Chondrocyte (in vitro differentiated cells): ENCODE measurements at regions not wholly inside any gene's neighbourhood (a gene's known extent, or its start where the extent isn't known, plus 50 kb on each side); places are given as distances from the start of the nearest gene placed in this dataset.

ENCODE experiments used
- DNase-seq: peaks from one replicate; pipeline ENCODE4 v3.0.0; 2021; ENCODE audit warnings: mixed read lengths, low spot score
- H3K27ac Mint-ChIP-seq: one replicate; pipeline ENCODE4 v1.8.0; 2021; ENCODE audit warnings: mild to moderate bottlenecking, moderate library complexity, mixed read lengths; ENCODE audit not compliant: unreplicated experiment
- H3K27me3 Mint-ChIP-seq: 2 replicates; pipeline ENCODE4 v1.8.0; 2021; ENCODE audit warnings: low read depth, mixed read lengths
- H3K36me3 Mint-ChIP-seq: 2 replicates; pipeline ENCODE4 v1.8.0; 2021; ENCODE audit warnings: low read depth, mixed read lengths
- H3K4me1 Mint-ChIP-seq: 2 replicates; pipeline ENCODE4 v1.8.0; 2021; ENCODE audit warnings: low read depth, mild to moderate bottlenecking, mixed read lengths
- H3K4me3 Mint-ChIP-seq: one replicate; pipeline ENCODE4 v1.8.0; 2021; ENCODE audit warnings: mild to moderate bottlenecking, moderate library complexity, mixed read lengths; ENCODE audit not compliant: unreplicated experiment
- H3K9me3 Mint-ChIP-seq: 2 replicates; pipeline ENCODE4 v1.8.0; 2021; ENCODE audit warnings: low read depth, mixed read lengths
- TF ChIP-seq, protein P1 (sequence below): fragments of 200-600 bp; sonication (generic); IDR thresholded peaks from 2 replicates; pipeline ENCODE4 v1.5.0; 2021; ENCODE audit warnings: antibody characterized with exemption, mild to moderate bottlenecking, moderate library complexity

DNA sequence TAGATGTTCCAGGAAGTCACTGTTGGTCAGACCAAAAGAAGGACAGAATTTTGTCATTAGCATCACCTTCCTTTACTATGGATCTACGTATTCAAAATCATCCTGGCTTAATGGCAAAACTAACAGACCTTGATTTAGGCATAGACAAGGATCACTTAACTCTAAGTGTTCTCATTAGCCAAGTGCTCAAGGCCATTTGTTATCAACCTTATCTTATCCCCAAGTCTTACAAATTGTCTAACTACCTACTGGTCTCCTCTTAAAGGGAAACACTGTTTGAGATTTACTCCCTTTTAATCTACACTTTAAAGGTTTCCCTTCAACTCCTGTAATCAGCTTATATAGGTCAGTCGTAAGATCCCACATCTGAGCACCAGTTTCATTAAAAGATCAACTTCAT, 1197.5 kb upstream of the C9orf72 start:
- Mint-ChIP-seq H3K4me3 (no peak overlapping the region), H3K4me1 (no peaks in the 10 kb centered on the region), H3K36me3 (no peaks in the 10 kb centered on the region), H3K27me3 (peaks cover 4% of the 10 kb centered on the region), H3K27ac (no peak overlapping the region), H3K9me3 (no peaks in the 10 kb centered on the region)
- no peak for DNase-seq
- TF ChIP-seq, protein P1, sequence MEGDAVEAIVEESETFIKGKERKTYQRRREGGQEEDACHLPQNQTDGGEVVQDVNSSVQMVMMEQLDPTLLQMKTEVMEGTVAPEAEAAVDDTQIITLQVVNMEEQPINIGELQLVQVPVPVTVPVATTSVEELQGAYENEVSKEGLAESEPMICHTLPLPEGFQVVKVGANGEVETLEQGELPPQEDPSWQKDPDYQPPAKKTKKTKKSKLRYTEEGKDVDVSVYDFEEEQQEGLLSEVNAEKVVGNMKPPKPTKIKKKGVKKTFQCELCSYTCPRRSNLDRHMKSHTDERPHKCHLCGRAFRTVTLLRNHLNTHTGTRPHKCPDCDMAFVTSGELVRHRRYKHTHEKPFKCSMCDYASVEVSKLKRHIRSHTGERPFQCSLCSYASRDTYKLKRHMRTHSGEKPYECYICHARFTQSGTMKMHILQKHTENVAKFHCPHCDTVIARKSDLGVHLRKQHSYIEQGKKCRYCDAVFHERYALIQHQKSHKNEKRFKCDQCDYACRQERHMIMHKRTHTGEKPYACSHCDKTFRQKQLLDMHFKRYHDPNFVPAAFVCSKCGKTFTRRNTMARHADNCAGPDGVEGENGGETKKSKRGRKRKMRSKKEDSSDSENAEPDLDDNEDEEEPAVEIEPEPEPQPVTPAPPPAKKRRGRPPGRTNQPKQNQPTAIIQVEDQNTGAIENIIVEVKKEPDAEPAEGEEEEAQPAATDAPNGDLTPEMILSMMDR: no peak

DNA sequence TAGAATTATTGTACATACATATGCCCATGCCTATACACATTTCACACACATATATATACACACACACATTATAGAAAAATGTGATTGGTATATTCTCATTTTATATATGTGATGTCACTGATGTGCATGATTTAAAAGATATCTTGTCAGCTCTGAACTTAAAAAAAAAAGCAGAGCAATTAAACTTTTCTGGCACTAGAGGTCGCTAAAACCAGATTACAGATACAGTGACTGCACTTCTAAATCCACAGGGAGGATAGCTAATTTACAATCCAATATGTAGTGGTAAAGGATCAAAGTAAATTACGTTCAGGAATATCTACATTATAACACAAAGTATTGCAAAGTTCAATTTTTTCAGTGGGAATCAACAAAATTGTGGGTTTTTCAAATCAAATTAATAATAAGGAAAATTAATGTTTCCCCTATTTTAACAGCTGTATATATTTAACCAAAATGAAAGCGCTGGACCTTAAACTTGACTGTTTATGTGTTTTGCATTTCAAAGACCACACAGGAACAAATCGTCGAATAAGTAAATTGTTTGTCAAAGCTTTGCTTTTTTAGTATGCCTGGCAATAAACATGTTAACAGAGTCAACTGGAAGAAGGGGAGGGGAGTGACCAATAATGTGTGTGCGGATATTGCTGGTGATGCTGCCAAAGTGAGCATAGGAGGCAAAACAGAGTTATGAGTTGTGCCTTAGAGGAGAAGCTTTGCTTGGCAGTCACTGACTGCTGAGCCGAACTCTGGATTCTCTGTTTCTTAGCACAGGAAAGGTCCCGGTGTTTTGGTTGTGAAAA, 1201.4 kb upstream of the C9orf72 start:
- H3K27me3 Mint-ChIP-seq: peaks cover 6% of the 10 kb centered on the region
- TF ChIP-seq, protein P1: peak; percentile 83
- no peaks in the 10 kb centered on the region for H3K9me3 Mint-ChIP-seq
- H3K27ac Mint-ChIP-seq: no peak overlapping the region
- no peak for DNase-seq
- no peak overlapping the region for H3K4me3 Mint-ChIP-seq
- no peaks in the 10 kb centered on the region for H3K4me1 Mint-ChIP-seq
- no peaks in the 10 kb centered on the region for H3K36me3 Mint-ChIP-seq

DNA sequence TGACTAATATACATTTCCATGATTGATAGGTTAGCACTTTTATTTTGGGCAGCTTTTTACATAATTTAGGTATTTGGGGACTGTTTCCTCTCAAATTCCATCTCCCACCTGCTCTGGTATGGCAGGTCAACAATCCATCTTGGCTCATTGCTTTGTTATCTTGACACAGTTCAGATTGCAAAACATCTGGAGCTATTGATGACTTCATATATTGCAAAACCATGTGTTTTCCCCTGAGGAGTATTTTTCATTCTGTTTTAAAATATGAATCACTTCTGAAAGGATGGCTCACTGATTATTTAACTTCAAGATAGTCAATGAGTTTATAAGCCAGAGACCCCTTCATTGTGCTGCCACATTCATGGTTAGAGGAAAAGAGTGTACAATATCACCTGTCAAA, 1206.0 kb upstream of the C9orf72 start:
- no peak overlapping the region for H3K4me3 Mint-ChIP-seq
- no peaks in the 10 kb centered on the region for H3K4me1 Mint-ChIP-seq
- no peak for DNase-seq

DNA sequence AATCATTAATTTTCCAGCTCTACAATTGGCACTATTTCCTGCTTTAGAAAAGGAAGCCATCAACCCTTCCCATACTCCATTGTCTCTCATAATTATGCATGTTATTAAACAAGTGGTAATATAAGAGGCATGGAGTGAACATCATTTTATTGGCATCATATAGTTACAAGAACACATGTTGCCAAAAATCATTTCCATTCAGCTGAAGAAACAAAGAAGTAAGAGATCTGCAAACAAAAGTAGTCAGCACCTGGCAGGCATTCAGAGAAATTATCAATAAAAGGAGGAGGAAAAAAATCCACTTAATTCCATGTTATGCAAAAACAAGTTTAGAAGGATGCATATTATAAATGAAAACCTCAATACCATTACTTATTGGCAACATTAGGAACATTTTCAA, 1208.2 kb upstream of the C9orf72 start:
- H3K4me1 Mint-ChIP-seq: no peaks in the 10 kb centered on the region
- H3K36me3 Mint-ChIP-seq: no peaks in the 10 kb centered on the region
- H3K27ac Mint-ChIP-seq: no peak overlapping the region
- TF ChIP-seq, protein P1: no peak
- peaks cover 3% of the 10 kb centered on the region for H3K27me3 Mint-ChIP-seq
- H3K9me3 Mint-ChIP-seq: no peaks in the 10 kb centered on the region
- no peak for DNase-seq
- no peak overlapping the region for H3K4me3 Mint-ChIP-seq

More for the DNA sequence above, 1206.0 kb upstream of the C9orf72 start:
- H3K36me3 Mint-ChIP-seq: no peaks in the 10 kb centered on the region
- H3K27me3 Mint-ChIP-seq: peaks cover 5% of the 10 kb centered on the region
- no peak overlapping the region for H3K27ac Mint-ChIP-seq
- TF ChIP-seq, protein P1: no peak
- no peaks in the 10 kb centered on the region for H3K9me3 Mint-ChIP-seq

DNA sequence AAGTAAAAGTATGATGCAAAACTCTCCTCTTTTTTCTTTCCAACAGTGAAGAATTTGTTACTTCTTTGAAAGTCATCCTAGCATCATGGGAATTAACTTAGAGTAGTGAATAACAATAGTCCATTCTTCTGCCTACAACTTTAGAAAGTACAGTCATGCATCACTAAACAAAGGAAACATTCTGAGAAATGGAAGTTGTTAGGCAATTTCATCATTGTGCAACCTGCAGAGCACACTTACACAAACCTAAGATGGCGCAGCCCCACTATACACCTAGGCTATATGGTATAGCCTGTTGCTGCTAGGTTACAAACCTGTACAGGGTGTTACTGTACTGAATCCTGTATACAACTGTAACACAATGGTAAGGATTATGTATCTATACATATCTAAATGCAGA, 1209.3 kb upstream of the C9orf72 start:
- TF ChIP-seq, protein P1: no peak
- Mint-ChIP-seq H3K4me1 (no peaks in the 10 kb centered on the region), H3K9me3 (no peaks in the 10 kb centered on the region), H3K27me3 (no peaks in the 10 kb centered on the region), H3K4me3 (no peak overlapping the region), H3K36me3 (no peaks in the 10 kb centered on the region), H3K27ac (no peak overlapping the region)
- DNase-seq: no peak
